GM18951 (cell line): ENCODE measurements at regions not wholly inside any gene's neighbourhood (a gene's known extent, or its start where the extent isn't known, plus 50 kb on each side); places are given as distances from the start of the nearest gene placed in this dataset.
"Not testable (repeated sequence)": the region's sequence is repeated elsewhere in the genome, so short reads cannot be mapped to it uniquely, and the experiment has no call there.

ENCODE experiments used
- POLR2A ChIP-seq: IDR thresholded peaks from 4 replicates; pipeline ENCODE4 v1.6.1; 2011; ENCODE audit warnings: mild to moderate bottlenecking; ENCODE audit not compliant: insufficient read length, insufficient read depth; ENCODE audit errors: extremely low read depth
- in situ Hi-C: fragments of 300-500 bp; cut with MboI; formaldehyde crosslinking; loops from one replicate; pipeline ENCODE4 v1.12.0; 2022; ENCODE audit warnings: low sequenced_read_pairs, mixed read lengths, inconsistent platforms; ENCODE audit not compliant: unreplicated experiment

GRCh38 chr16:17986991-17987390, 349.5 kb downstream of the NPIPA8 start:
- TF ChIP-seq POLR2A = no peak
- in situ Hi-C loops = no loop called here

GRCh38 chr16:17984810-17985209, 351.7 kb downstream of the NPIPA8 start:
- in situ Hi-C loops = no loop called here
- TF ChIP-seq POLR2A = no peak

- TF ChIP-seq POLR2A = no peak
- in situ Hi-C loops = no loop called here
Observed at GRCh38 chr16:17983847-17984639, 352.5 kb downstream of the NPIPA8 start.

GRCh38 chr16:17983114-17983513, 353.4 kb downstream of the NPIPA8 start:
- in situ Hi-C loops = no loop called here
- no peak for TF ChIP-seq POLR2A

- no peak for TF ChIP-seq POLR2A
- in situ Hi-C loops = no loop called here
Observed at GRCh38 chr16:17977260-17977659, 359.3 kb downstream of the NPIPA8 start.

- TF ChIP-seq POLR2A = no peak
- in situ Hi-C loops = no loop called here
Observed at GRCh38 chr16:17972460-17972943, 364.0 kb downstream of the NPIPA8 start.

GRCh38 chr16:17970816-17971331, 365.7 kb downstream of the NPIPA8 start:
- in situ Hi-C loops = no loop called here
- TF ChIP-seq POLR2A = no peak

- no peak for TF ChIP-seq POLR2A
- in situ Hi-C loops = no loop called here
Observed at GRCh38 chr16:17970157-17970765, 366.3 kb downstream of the NPIPA8 start.

- no peak for TF ChIP-seq POLR2A
- in situ Hi-C loops = no loop called here
Observed at GRCh38 chr16:17965133-17965900, 371.2 kb downstream of the NPIPA8 start.

GRCh38 chr16:17964196-17964595, 372.3 kb downstream of the NPIPA8 start:
- in situ Hi-C loops = no loop called here
- no peak for TF ChIP-seq POLR2A

- no peak for TF ChIP-seq POLR2A
- in situ Hi-C loops = no loop called here
Observed at GRCh38 chr16:17963185-17963836, 373.2 kb downstream of the NPIPA8 start.

- no peak for TF ChIP-seq POLR2A
- in situ Hi-C loops = no loop called here
Observed at GRCh38 chr16:17962726-17963125, 373.8 kb downstream of the NPIPA8 start.

GRCh38 chr16:17961822-17962221, 374.7 kb downstream of the NPIPA8 start:
- in situ Hi-C loops = not testable (repeated sequence)

- TF ChIP-seq POLR2A = no peak
- in situ Hi-C loops = no loop called here
Observed at GRCh38 chr16:17951378-17951777, 385.2 kb downstream of the NPIPA8 start.
